EH (cell line): ENCODE measurements at regions not wholly inside any gene's neighbourhood (a gene's known extent, or its start where the extent isn't known, plus 50 kb on each side); places are given as distances from the start of the nearest gene placed in this dataset.
"Not testable (repeated sequence)": the region's sequence is repeated elsewhere in the genome, so short reads cannot be mapped to it uniquely, and the experiment has no call there.

ENCODE experiments used
- DNase-seq: peaks from one replicate; pipeline ENCODE4 v3.0.0-alpha.2; 2015; ENCODE audit warnings: low read depth

DNA sequence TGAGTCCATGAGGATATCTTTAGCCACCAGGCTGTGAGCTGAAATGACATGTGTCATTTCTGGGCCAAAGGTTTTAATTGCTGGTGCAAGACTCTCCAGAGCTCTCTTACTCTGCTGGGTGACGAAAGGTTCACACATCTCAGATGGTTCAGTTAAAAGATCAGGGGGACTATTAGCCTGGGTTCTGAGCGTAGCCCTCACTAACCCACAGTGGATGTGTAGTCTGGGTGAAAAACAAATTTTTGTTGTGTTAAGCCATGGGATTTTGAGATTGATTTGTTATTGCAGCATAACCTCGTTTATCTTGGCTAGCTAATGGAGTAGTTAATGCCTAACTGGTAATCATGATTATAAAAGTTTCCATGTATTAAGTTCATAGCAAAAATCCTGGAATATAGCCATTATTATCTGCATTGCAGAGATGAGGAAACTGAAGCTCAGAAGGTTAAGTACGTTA is 251.5 kb downstream of the RMST start:
- no peak for DNase-seq

DNA sequence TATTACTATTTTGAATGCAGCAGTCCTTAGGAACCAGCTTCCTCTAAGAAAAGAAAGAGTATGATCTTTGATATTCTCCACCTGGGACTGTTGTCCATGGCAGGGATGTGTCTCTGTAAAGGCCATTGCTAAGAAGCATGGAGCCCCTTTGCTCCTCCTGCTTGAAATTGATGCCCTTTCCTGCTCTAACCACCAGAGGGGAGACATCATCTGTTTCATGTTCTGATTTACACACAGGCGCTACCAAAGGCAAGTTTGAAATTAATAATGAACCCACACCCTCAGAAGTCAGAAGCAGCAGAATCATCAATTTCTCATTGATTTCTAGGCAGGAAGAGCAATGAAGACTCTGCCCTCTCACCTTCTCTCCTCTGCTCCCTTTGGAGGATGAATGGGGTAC is 253.8 kb downstream of the RMST start:
- no peak for DNase-seq

DNA sequence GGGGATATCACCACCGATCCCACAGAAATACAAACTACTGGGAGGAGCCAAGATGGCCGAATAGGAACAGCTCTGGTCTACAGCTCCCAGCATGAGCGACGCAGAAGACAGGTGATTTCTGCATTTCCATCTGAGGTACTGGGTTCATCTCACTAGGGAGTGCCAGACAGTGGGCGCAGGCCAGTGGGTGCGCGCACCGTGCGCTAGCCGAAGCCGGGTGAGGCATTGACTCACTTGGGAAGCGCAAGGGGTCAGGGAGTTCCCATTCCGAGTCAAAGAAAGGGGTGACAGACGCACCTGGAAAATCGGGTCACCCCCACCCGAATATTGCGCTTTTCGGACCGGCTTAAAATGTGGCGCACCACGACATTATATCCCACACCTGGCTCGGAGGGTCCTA is 261.2 kb downstream of the RMST start:
- not testable (repeated sequence) for DNase-seq

DNA sequence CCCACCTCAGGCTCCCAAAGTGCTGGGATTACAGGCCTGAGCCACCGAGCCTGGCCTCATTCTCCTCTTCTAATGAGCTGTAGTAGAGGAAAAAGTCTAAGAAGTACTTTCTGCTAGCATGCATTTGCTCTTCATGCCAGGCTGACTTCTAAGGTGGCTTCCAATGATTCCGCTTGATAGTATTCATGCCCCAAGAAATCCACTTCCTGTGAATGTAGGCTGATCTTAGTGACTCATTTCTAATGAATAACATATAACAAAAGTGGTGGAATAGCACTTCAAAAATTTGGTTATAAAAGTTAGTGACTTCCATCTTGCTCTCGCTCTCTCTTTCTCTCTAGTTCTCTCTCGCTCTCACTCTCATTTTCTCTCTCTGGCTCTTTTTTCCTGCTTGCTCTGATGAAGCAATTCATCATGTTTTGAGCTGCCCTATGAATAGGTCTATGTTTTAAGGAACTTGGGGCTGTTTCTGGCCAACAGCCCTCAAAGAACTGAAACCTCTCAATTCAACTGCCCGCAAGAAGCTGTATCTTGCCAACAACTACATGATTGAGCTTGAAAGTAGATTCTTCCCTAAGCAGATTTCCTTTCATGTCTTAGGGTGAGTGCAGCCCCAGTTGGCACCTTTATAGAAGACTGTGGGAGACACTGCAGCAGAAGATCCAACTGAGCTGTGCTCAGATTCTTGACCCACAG is 282.9 kb downstream of the RMST start:
- no peak for DNase-seq

DNA sequence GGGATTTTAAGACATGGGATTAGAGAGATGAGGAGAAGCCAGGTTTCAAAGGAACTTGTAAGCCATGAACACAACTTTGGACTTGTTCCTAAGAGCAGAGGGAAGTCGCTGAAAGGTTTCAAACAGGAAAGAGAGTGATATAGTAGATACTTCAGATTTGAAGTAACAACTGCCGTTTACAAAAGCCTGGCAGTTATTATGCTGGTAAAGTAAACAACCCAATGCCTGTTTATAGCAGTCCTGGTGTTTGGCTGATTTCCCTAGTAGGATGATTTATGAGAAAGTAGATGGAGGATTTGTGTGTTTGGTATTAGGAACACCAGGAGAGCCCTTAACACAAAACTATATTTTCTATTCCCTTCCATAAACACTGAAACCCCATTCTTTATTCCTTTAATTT is 285.7 kb downstream of the RMST start:
- DNase-seq = no peak

DNA sequence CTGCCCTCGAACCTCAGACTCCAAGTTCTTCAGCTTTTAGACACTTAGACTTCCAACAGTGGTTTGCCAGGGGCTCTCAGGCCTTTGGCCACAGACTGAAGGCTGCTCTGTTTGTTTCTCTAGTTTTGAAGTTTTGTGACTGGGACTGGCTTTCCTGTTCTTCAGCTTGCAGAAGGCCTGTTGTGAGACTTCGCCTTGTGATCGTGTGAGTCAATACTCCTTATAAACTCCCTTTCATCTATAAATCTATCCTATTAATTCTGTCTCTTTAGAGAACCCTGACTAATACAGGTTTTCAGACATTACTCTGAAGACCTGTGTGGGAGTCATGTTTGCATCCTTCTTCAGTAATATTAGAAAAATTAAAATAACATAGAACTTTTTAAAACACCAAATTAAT is 289.1 kb downstream of the RMST start:
- no peak for DNase-seq

- no peak for DNase-seq
These were observed 289.5 kb downstream of the RMST start for GRCh38 chr12:97752129-97752528.

- DNase-seq = no peak
These were observed 290.7 kb downstream of the RMST start for GRCh38 chr12:97753332-97753731.

DNA sequence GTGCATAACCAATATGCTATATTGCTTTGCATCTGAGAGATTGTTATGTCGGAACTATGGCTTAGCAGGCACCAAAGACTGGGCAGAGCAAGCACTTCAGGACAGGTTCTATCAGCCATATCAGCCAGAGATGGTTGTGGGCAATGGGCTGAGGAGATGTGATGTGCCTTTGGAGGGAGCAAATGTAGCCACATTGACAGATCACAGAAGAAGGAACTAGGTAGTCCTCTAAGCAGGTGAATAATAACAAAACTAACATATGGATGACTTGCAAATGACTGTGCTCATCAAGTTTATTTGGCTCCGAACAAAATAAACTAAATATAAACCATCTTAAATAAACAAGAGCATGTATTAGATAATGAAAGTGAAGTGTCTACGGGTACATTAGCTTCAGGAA is 291.7 kb downstream of the RMST start:
- DNase-seq = no peak

DNA sequence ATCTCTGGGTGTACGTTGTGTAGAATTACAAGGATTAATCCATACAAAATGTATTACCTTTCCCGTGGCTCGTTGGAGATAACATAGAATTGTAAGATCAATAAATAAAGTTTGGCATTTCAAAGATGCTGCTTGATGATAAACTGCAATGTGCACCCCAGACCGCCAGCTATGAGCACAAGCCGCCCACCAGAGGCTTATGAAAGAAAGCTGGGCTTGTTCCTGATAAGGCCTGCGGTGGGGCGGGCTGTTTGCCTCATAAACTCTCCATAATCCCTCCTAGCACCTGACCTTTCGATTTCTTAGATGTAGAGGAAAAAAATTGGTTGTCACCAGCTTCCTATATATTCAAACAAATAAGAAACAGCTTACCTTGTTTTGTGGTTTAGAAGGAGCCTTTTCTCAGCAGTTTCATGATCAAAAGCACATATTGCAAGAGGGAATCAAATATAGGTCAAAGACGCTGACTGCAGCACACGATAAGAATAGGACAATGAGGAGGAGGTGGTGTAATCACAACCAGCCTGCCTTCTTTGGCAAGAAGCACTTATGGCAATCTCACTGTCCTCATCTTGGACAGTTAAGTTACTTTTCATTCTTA is 293.6 kb downstream of the RMST start:
- DNase-seq = no peak

DNA sequence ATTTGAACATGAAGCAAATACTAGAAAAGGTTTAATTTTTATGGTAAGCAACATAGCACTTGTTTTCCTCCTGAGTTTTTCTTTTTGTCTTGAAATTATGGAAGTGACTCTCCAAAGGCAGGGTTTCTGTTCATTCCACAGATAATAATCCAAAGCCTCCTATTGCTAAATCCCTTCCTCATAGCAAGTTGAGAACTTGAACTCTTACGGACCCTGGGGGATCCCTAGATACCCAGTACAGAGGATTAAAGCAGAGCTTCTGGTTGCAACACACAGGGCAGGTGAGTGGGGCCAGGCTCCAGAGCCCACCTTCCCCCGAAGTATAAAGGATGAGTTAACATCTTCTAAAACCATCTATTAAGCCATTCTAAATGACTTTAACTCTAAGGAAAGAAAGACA is 294.1 kb downstream of the RMST start:
- no peak for DNase-seq

- no peak for DNase-seq
These were observed 295.0 kb downstream of the RMST start for GRCh38 chr12:97757481-97758193.

GRCh38 chr12:97758194-97758501 is 295.5 kb downstream of the RMST start:
- DNase-seq = no peak

- DNase-seq = no peak
These were observed 296.0 kb downstream of the RMST start for GRCh38 chr12:97758586-97758985.

DNA sequence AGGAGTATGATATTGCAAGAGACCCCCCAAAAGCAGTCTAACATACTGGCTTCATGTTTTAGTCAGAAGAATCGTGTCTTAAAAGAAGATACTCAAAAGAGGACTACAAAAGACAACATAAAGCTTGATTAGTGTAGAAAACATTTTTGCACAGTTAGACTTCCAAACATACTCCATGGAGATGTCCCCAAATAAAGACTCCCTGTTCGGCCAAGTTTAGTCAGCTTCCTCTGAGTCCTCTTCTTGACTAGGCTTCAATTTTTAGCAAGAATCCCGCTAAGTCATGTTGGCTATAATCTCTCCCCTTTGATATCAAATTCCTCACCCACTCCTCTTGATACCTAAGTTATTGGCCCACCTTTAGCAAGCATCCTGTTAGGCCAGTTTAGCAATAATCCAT is 298.0 kb downstream of the RMST start:
- DNase-seq = no peak

DNA sequence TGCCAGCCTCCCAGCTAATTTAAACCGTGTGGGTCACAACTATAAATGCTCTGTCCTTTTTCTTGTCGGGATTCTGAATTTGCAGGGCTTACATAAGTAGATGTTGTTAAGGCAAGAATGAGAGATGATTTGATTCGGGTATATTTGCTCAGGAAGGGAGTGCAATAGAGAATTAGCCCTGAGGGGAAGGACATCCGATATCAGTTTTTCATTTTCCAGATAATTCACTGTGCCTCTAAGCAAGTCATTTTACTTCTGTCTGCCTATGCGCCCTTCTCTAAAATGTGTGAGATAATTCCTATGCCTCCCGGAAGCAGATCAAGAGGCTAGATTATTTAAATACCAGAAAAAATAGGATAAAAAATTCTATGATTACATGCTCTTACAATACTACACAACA is 300.5 kb downstream of the RMST start:
- no peak for DNase-seq

DNA sequence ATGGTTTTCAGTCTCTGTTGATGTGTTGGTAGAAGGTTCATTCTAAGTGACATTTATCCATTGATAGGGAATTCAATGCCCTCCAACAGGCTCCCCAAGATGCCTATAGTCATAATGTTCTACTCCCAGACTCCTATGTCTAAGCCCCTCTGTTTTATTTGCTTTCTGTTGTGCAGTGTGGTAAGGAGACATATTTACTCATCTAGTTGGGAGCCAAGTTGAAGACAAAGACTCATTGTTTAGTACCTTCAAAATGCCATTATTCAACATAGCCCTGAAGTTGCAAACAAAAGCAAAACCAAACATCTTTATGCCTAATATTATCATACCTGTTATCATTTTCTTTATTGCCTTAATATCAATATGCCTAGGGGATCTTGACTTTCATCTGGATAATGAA is 302.1 kb downstream of the RMST start:
- DNase-seq = no peak

DNA sequence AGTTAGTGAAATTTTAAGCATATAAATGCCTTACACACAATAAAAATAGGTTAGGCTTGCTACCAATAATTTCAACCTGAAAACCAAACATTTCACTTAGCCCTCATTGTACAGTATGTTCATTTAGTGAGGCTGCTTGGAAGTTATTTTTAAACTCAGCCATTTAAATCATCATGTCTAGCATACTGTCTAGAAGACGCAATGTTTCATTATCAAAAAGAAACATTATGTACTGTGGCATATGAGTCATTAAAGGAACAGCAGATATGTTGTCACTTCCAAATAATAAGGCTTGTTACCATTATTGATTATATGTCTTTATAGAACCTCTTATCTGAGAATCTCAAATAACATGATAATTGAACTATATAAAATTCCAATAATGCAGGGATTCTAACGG is 304.7 kb downstream of the RMST start:
- DNase-seq = no peak

DNA sequence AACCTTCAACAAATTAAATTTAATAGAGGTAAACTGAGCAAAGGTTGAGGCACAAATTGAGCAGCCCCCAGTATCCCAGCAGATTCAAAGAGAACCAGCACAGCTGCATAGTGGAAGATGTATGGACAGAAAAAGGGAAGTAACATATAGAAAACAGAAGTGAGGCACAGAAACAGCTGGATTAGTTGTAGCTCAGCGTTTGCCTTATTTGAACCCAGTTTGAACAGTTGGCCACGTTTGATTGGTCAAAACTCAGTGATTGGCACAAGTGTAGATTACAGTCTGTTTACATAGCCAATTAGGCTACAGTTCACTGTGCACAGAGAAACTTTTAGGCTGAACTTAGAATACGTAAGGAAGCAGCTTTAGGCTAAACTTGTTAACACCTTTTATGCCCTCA is 315.5 kb downstream of the RMST start:
- no peak for DNase-seq

- DNase-seq = no peak
These were observed 318.7 kb downstream of the RMST start for GRCh38 chr12:97781342-97781741.

- DNase-seq = no peak
These were observed 322.3 kb downstream of the RMST start for GRCh38 chr12:97784904-97785303.

GRCh38 chr12:97790281-97790680 is 327.7 kb downstream of the RMST start:
- DNase-seq = no peak

DNA sequence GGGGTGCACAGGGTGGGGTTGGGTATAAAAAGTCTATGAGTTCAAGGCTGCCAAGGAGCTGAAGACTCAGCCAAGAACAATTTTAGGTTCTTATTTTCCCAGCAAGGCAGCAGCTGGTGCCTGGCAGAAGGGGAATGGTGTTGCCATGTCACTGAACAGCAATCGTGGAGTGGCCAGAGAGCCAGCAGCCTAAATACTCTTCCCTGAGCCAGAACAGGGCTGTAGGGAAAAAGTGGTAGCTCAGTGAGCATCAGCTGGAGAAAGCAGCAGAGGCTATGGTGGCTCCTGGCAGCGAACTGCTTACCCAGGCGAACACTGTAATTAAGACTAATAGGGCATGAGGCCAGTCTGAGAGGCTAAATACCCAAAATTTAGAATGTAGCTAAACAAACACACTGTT is 334.9 kb downstream of the RMST start:
- DNase-seq = no peak

- no peak for DNase-seq
These were observed 338.0 kb downstream of the RMST start for GRCh38 chr12:97800561-97800960.
